ENCODE measurements at regions not wholly inside any gene's neighbourhood (a gene's known extent, or its start where the extent isn't known, plus 50 kb on each side); places are given as distances from the start of the nearest gene placed in this dataset.

DNA sequence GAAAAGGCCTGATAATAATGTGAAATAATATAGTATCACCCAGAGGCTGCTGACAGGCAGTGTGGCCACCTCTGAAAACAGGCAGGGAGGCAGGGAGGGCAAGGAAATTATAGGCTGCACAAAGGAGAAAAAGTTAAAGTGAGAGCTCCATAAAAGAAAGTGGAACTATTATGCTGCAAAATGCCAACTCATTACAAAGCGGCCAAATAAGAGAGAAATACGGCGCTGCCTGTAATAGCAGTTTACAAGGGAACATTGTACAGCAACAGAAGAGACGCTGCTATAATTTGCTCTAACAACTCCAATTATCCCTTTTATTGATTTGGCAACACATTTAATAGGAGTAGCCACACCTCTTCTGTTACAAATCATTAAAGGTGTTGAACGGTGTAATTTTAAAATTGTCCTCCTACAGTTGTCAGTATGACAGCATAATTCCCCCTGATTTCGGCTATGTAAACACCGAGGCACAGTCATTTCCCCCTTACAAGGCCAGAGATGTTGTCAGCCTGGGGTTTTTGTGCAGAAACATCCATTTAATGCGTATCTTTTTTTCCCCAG lies 120.3 kb downstream of the MRM1 start (continued):
- TF ChIP-seq, protein P1, sequence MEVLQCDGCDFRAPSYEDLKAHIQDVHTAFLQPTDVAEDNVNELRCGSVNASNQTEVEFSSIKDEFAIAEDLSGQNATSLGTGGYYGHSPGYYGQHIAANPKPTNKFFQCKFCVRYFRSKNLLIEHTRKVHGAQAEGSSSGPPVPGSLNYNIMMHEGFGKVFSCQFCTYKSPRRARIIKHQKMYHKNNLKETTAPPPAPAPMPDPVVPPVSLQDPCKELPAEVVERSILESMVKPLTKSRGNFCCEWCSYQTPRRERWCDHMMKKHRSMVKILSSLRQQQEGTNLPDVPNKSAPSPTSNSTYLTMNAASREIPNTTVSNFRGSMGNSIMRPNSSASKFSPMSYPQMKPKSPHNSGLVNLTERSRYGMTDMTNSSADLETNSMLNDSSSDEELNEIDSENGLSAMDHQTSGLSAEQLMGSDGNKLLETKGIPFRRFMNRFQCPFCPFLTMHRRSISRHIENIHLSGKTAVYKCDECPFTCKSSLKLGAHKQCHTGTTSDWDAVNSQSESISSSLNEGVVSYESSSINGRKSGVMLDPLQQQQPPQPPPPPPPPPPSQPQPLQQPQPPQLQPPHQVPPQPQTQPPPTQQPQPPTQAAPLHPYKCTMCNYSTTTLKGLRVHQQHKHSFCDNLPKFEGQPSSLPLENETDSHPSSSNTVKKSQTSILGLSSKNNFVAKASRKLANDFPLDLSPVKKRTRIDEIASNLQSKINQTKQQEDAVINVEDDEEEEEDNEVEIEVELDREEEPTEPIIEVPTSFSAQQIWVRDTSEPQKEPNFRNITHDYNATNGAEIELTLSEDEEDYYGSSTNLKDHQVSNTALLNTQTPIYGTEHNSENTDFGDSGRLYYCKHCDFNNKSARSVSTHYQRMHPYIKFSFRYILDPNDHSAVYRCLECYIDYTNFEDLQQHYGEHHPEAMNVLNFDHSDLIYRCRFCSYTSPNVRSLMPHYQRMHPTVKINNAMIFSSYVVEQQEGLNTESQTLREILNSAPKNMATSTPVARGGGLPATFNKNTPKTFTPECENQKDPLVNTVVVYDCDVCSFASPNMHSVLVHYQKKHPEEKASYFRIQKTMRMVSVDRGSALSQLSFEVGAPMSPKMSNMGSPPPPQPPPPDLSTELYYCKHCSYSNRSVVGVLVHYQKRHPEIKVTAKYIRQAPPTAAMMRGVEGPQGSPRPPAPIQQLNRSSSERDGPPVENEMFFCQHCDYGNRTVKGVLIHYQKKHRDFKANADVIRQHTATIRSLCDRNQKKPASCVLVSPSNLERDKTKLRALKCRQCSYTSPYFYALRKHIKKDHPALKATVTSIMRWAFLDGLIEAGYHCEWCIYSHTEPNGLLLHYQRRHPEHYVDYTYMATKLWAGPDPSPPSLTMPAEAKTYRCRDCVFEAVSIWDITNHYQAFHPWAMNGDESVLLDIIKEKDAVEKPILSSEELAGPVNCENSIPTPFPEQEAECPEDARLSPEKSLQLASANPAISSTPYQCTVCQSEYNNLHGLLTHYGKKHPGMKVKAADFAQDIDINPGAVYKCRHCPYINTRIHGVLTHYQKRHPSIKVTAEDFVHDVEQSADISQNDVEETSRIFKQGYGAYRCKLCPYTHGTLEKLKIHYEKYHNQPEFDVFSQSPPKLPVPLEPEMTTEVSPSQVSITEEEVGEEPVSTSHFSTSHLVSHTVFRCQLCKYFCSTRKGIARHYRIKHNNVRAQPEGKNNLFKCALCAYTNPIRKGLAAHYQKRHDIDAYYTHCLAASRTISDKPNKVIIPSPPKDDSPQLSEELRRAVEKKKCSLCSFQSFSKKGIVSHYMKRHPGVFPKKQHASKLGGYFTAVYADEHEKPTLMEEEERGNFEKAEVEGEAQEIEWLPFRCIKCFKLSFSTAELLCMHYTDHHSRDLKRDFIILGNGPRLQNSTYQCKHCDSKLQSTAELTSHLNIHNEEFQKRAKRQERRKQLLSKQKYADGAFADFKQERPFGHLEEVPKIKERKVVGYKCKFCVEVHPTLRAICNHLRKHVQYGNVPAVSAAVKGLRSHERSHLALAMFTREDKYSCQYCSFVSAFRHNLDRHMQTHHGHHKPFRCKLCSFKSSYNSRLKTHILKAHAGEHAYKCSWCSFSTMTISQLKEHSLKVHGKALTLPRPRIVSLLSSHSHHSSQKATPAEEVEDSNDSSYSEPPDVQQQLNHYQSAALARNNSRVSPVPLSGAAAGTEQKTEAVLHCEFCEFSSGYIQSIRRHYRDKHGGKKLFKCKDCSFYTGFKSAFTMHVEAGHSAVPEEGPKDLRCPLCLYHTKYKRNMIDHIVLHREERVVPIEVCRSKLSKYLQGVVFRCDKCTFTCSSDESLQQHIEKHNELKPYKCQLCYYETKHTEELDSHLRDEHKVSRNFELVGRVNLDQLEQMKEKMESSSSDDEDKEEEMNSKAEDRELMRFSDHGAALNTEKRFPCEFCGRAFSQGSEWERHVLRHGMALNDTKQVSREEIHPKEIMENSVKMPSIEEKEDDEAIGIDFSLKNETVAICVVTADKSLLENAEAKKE (CRISPR knock-in tag; IDR thresholded peaks at IDR 0.05), result no peak
- no peak for TF ChIP-seq JUNB (IDR thresholded peaks at IDR 0.05; ENCODE audit: unreplicated experiment)
- TF ChIP-seq, protein P2, sequence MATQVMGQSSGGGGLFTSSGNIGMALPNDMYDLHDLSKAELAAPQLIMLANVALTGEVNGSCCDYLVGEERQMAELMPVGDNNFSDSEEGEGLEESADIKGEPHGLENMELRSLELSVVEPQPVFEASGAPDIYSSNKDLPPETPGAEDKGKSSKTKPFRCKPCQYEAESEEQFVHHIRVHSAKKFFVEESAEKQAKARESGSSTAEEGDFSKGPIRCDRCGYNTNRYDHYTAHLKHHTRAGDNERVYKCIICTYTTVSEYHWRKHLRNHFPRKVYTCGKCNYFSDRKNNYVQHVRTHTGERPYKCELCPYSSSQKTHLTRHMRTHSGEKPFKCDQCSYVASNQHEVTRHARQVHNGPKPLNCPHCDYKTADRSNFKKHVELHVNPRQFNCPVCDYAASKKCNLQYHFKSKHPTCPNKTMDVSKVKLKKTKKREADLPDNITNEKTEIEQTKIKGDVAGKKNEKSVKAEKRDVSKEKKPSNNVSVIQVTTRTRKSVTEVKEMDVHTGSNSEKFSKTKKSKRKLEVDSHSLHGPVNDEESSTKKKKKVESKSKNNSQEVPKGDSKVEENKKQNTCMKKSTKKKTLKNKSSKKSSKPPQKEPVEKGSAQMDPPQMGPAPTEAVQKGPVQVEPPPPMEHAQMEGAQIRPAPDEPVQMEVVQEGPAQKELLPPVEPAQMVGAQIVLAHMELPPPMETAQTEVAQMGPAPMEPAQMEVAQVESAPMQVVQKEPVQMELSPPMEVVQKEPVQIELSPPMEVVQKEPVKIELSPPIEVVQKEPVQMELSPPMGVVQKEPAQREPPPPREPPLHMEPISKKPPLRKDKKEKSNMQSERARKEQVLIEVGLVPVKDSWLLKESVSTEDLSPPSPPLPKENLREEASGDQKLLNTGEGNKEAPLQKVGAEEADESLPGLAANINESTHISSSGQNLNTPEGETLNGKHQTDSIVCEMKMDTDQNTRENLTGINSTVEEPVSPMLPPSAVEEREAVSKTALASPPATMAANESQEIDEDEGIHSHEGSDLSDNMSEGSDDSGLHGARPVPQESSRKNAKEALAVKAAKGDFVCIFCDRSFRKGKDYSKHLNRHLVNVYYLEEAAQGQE (IDR thresholded peaks at IDR 0.05; ENCODE audit: unreplicated experiment), result no peak
- no peak for TF ChIP-seq NANOG (IDR thresholded peaks at IDR 0.05; ENCODE audit: borderline replicate concordance)
- TF ChIP-seq CREB1 (CRISPR knock-in tag; IDR thresholded peaks at IDR 0.05; ENCODE audit: low read depth), result no peak
- TF ChIP-seq ZNF331 (CRISPR knock-in tag; IDR thresholded peaks at IDR 0.05; ENCODE audit: low read depth), result no peak

Measured in GM23338 (cell line).